HL-60 (cell line): ENCODE measurements at regions not wholly inside any gene's neighbourhood (a gene's known extent, or its start where the extent isn't known, plus 50 kb on each side); places are given as distances from the start of the nearest gene placed in this dataset.

Source experiments
- GABPA ChIP-seq: IDR thresholded peaks from 2 replicates; pipeline ENCODE4 v1.6.1; 2012; ENCODE audit warnings: low read depth
- POLR2AphosphoS5 ChIP-seq: IDR thresholded peaks from 2 replicates; pipeline ENCODE4 v1.6.1; 2012; ENCODE audit warnings: low read depth
- TF ChIP-seq, protein P1 (sequence below): IDR thresholded peaks from one replicate; pipeline ENCODE4 v1.5.1; 2011; ENCODE audit warnings: low read length, control low read depth, inconsistent platforms; ENCODE audit not compliant: insufficient read depth

DNA sequence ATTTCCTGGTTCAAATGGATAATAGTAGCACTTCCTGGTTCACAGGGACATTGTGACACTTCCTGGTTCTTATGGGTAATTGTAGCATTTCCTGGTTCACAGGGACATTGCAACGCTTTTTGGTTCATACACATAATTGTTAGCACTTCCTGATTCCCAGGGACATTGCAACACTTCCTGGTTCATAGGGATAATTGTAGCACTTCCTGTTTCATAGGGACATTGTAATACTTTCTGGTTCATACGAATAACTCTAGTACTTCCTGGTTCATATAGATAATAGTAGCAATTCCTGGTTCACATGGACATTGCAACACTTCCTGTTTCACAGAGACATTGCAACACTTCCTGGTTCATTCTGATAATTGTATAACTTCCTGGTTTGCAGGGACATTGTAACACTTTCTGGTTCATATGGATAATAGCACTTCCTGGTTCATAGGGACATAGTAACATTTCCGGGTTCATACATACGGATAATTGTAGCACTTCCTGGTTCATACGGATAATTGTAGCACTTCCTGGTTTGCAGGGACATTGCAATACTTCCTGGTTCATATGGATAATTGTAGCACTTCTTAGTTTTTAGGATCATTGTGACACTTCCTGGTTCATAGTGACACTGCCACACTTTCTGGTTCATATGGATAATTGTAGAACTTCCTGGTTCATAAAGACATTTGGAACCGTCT is 61.6 kb upstream of the CD99 start:
- TF ChIP-seq POLR2AphosphoS5, result no peak
- TF ChIP-seq, protein P1, sequence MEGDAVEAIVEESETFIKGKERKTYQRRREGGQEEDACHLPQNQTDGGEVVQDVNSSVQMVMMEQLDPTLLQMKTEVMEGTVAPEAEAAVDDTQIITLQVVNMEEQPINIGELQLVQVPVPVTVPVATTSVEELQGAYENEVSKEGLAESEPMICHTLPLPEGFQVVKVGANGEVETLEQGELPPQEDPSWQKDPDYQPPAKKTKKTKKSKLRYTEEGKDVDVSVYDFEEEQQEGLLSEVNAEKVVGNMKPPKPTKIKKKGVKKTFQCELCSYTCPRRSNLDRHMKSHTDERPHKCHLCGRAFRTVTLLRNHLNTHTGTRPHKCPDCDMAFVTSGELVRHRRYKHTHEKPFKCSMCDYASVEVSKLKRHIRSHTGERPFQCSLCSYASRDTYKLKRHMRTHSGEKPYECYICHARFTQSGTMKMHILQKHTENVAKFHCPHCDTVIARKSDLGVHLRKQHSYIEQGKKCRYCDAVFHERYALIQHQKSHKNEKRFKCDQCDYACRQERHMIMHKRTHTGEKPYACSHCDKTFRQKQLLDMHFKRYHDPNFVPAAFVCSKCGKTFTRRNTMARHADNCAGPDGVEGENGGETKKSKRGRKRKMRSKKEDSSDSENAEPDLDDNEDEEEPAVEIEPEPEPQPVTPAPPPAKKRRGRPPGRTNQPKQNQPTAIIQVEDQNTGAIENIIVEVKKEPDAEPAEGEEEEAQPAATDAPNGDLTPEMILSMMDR, result no peak
- peak; percentile 79 for TF ChIP-seq GABPA
